Cardiac fibroblast (primary cell): ENCODE measurements at regions not wholly inside any gene's neighbourhood (a gene's known extent, or its start where the extent isn't known, plus 50 kb on each side); places are given as distances from the start of the nearest gene placed in this dataset.

ENCODE experiments used
- DNase-seq, 2 donors: peaks; one replicate each; pipeline versions ENCODE4 v3.0.0 to v3.0.0-alpha.2; 2010; ENCODE audit warnings: low read depth in 2 of 2
- H3K4me3 ChIP-seq, 2 donors: replicated peaks in 1 of 2; 1 replicate in 1 of 2; 2 replicates in 1 of 2; pipeline ENCODE4 v1.5.1; 2011; ENCODE audit warnings: low read depth in 2 of 2, low read length in 2 of 2, mild to moderate bottlenecking in 2 of 2, moderate library complexity in 1 of 2
- TF ChIP-seq, protein P1 (sequence below): IDR thresholded peaks from one replicate; pipeline ENCODE4 v1.5.1; 2011; ENCODE audit warnings: low read depth, mild to moderate bottlenecking, low read length, inconsistent platforms

DNA sequence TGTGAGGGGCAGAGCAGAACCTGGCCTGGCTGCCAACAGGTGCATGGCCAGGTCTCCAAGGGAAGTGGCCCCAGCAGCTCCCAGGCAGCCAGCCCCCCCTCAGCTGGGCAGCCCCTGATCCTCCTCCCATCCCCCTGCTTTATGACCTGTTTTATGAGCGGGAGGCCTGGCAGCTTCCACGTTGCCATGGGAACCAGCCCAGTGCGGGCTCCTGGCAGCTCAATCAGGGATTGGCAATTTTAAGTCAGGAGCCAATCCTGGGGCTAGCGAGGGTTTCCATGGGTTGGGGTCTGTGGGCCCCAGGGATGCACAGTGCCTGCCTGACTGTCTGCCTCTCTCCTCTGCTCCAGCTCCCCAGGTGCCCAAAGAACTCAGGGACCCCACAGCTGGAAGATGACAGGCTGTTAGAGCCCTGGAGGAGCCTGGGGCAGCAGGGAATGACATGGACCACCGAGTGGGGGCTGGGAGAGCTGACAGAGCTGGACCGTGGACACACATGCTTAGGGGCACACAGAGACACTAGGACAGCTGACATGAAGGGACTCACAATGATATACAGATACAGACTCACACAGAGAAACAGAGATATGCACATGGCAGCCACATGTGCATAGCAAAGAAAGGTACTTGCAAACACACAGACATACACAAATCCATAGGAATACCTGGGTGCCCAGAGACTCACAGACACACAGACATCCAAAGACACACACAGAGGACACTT lies 56.5 kb upstream of the SIRPA start:
- H3K4me3 ChIP-seq, result no peak overlapping the region
- TF ChIP-seq, protein P1, sequence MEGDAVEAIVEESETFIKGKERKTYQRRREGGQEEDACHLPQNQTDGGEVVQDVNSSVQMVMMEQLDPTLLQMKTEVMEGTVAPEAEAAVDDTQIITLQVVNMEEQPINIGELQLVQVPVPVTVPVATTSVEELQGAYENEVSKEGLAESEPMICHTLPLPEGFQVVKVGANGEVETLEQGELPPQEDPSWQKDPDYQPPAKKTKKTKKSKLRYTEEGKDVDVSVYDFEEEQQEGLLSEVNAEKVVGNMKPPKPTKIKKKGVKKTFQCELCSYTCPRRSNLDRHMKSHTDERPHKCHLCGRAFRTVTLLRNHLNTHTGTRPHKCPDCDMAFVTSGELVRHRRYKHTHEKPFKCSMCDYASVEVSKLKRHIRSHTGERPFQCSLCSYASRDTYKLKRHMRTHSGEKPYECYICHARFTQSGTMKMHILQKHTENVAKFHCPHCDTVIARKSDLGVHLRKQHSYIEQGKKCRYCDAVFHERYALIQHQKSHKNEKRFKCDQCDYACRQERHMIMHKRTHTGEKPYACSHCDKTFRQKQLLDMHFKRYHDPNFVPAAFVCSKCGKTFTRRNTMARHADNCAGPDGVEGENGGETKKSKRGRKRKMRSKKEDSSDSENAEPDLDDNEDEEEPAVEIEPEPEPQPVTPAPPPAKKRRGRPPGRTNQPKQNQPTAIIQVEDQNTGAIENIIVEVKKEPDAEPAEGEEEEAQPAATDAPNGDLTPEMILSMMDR, result no peak
- no peak for DNase-seq

DNA sequence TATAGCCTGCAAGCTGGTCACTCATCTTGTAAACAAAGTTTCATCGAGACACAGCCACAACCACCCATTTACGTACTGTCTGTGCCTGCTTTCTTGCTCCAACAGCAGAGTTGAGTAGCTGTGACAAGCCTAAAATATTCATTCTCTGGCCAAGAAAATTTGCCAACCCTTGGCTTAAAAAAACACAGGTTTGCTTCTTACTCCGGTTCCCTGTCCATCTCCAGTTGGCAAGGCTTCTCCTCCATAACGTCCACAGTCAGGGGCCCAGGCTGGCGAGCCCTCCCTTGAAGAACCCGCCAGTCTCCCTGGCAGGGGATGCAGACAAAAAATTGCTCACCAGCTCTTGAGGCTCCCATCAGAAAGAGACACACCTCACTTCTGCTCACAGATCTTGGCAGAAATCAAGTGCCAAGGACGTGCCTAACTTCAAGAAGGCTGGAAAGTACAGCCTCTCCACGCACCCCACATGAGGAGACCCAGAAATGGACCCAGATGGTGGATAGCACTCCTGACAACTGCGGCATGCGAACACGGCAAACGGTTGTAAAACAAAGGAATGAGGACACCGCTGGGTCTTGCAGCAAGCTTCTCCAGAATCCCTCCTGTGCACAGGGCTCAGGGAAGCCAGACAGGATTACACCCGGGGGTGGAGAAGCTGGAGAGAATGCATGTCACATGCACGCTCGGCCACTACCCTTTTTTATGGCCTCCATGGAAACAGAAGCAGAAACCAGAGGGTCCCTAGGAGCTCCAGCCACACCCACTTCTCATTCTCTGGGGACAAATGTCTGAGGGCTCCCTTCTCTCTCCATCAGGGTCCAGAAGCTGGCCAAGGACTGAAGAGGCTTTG lies 59.8 kb upstream of the SIRPA start:
- TF ChIP-seq, protein P1, result no peak
- H3K4me3 ChIP-seq, result no peak overlapping the region
- no peak for DNase-seq

DNA sequence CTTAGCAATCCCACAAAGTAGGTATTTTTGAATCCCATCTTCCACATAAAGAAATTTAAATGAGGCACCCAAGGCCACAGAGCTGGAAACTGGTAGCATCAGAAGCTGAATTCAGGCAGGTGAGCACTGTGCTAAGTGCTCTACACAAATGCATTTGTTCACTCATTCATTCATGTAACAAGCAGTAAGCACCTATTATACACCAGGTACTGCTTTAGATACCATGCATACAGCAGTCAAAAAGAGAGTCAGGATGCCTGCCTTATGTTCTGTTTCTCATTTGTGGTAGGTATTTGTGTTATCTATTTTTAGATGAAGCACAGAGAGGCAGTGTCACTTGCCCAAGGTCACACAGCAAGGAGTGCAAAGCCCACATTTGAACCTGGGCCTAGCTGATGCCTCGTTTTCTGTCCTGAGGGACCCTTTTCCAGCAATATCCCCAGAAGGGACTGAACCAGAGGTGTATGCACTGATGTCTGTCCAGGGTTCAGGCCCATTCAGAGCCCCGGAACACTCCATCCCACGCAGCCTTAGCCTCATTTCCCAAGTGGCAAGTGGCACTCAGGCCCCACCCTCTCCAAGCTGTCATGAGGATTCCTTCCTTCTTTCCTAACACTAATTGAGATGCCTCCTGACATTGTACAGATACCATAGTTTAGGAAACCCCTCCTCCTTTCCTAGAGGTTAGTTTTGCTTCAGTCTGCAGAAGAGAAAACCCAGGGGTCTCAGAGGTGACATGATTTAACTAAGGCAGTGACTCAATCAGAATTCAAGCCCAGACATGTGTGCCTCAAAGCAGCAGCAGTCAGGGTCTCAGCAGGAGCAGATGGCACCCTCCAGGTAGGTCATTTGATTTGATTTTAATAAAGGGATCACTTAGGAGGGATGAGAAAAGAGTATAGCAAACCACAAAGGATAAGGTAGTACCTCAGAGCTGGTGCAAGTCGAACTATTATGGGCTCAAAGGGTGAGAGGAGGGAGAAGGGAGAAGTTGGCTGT lies 61.2 kb upstream of the SIRPA start:
- H3K4me3 ChIP-seq, result no peak overlapping the region
- DNase-seq, result no peak
- TF ChIP-seq, protein P1, result no peak

DNA sequence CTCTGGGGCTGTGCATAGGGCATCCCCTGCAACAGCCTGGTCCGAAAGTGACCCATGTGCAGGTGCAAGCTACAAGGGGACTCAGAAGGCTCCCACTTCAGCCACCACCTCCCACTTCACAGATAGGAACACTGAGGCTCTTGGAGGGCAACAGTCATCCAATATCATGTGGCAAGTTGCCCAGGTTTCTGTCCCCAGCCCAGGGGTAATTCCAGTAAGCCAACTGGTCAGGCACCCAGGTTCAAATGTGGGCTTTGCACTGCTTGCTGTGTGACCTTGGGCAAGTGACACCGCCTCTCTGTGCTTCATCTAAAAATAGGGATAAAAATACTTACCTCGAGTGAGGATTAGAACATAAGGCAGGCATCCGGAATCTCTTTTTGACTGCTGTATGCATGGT lies 62.0 kb upstream of the SIRPA start:
- TF ChIP-seq, protein P1, result no peak
- no peak overlapping the region for H3K4me3 ChIP-seq
- no peak for DNase-seq

DNA sequence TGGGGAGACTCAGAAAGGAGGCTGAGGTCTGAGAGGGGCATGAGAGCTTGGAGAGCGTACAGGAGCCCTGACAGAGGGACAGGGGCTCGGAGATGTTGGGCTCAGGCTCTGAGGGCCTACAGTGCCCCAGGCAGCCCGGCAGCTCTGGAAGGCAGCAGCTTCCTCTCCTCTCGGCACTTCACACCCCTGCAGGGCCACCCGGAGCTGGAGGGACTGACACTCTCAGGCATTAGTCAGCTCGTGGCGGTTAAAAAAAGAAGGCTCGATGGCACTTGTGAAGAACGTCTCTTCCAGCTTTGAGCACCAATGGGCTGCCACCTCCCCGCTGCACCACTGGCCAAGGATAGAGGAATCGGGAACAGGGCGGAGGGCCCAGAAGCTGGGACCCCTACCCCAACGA lies 62.6 kb upstream of the SIRPA start:
- TF ChIP-seq, protein P1, result no peak
- no peak overlapping the region for H3K4me3 ChIP-seq
- no peak for DNase-seq

DNA sequence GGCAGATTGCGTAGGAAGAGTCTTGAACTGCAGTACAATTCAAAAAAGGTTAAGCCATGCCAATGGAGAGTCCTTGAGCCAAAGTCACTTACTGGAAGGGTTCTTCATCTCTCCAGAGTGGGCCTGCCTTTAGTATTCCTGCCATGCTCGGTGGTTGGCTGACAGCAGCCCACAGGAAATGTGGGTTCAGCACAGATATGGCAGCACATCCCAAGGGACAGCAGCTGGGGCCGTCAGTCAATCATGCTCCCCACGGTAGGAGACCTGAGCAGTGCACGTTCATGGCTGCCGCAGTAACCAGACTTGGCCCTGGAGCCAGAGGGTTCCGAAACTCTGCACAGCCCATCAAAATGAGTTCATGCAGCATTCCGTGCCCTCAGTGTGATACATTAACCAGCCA lies 63.6 kb upstream of the SIRPA start:
- TF ChIP-seq, protein P1, result no peak
- H3K4me3 ChIP-seq, result no peak overlapping the region
- DNase-seq, result no peak
